Prostate gland (tissue), 2 donors: ENCODE measurements at regions not wholly inside any gene's neighbourhood (a gene's known extent, or its start where the extent isn't known, plus 50 kb on each side); places are given as distances from the start of the nearest gene placed in this dataset.

Source experiments
- DNase-seq: peaks from one replicate; pipeline ENCODE4 v3.0.0-alpha.2; 2019; ENCODE audit warnings: low spot score
- H3K27ac ChIP-seq, 2 donors: fragments of 200-600 bp; sonication (generic); 2 replicates each; pipeline ENCODE4 v1.5.1; 2017 to 2019
- H3K27me3 ChIP-seq: fragments of 200-600 bp; sonication (generic); replicated peaks from 2 replicates; pipeline ENCODE4 v1.5.1; 2019; ENCODE audit not compliant: insufficient read depth
- H3K36me3 ChIP-seq, 2 donors: fragments of 200-600 bp; sonication (generic); 1 replicate in 1 of 2; 2 replicates in 1 of 2; pipeline versions ENCODE4 v1.5.1 to v1.8.1; 2017 to 2019
- H3K4me1 ChIP-seq: fragments of 200-600 bp; sonication (generic); replicated peaks from 2 replicates; pipeline ENCODE4 v1.5.1; 2019
- H3K4me3 ChIP-seq, 2 donors: fragments of 200-600 bp; sonication (generic); 2 replicates each; pipeline ENCODE4 v1.5.1; 2017 to 2019
- H3K9me3 ChIP-seq: fragments of 200-600 bp; sonication (generic); 2 replicates; pipeline ENCODE4 v1.5.1; 2017
- CTCF ChIP-seq, 4 experiments: fragments of 200-600 bp in 2 of 4; fragments of 450-650 bp in 2 of 4; sonication (generic) in 2 of 4; IDR thresholded peaks; 1 replicate in 3 of 4; 2 replicates in 1 of 4; pipeline ENCODE4 v1.5.1; 2016 to 2019; ENCODE audit warnings: antibody characterized with exemption in 4 of 4, mild to moderate bottlenecking in 2 of 4, moderate library complexity in 2 of 4
- POLR2A ChIP-seq: fragments of 450-650 bp; IDR thresholded peaks from one replicate; pipeline ENCODE4 v1.6.1; 2016; ENCODE audit warnings: antibody characterized with exemption, mild to moderate bottlenecking
- POLR2AphosphoS5 ChIP-seq: sonication (generic); formaldehyde crosslinking; IDR thresholded peaks from one replicate; pipeline ENCODE4 v1.6.1; 2017; ENCODE audit warnings: antibody characterized with exemption
- WGBS: methylation state at CpG from one replicate; pipeline ENCODE4 v1.1.5; 2018; 5-methylcytosine and 5-hydroxymethylcytosine counted together
- intact Hi-C: fragments of 100-400 bp; cut with DNase I; formaldehyde crosslinking; loops from one replicate; pipeline ENCODE4 v1.14.2; 2022

GRCh38 chr18:60775978-60776377 is 403.4 kb upstream of the MC4R start:
- H3K9me3 ChIP-seq: no peaks in the 10 kb centered on the region
- H3K27me3 ChIP-seq: no peaks in the 10 kb centered on the region
- no peak for DNase-seq

DNA sequence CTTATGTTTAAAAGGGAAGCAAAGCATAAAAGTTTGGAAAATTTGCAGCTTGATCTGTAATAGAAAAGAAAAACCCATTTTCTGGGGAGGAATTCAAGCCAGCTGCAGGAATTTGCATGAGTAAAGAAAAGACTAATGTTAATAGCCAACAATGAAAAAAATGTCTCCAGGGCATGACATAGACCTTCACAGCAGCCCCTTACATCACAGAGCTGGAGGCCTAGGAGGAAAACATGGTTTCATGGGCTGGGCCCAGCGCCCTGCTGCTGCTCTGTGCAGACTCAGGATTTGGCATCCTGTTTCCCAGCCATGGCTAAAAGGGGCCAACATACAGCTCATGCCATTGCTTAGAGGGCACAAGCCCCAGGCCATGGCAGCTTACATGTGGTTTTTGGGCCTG is 411.6 kb upstream of the MC4R start:
- H3K4me3 ChIP-seq: no peak overlapping the region
- no peak overlapping the region for H3K27ac ChIP-seq
- TF ChIP-seq POLR2AphosphoS5 (no peak), POLR2A (no peak), CTCF (IDR thresholded peaks at IDR 0.05) (no peak)
- intact Hi-C loops: no loop called here
- 83% methylated on average over 1 of the region's 1 CpG for WGBS
- no peaks in the 10 kb centered on the region for H3K9me3 ChIP-seq
- H3K4me1 ChIP-seq: no peaks in the 10 kb centered on the region
- no peaks in the 10 kb centered on the region for H3K27me3 ChIP-seq
- H3K36me3 ChIP-seq: no peaks in the 10 kb centered on the region
- no peak for DNase-seq

More at GRCh38 chr18:60775978-60776377, 403.4 kb upstream of the MC4R start:
- no peaks in the 10 kb centered on the region for H3K4me1 ChIP-seq
- H3K27ac ChIP-seq: no peak overlapping the region
- H3K4me3 ChIP-seq: no peak overlapping the region
- no peaks in the 10 kb centered on the region for H3K36me3 ChIP-seq
- intact Hi-C loops: no loop called here
- TF ChIP-seq CTCF (IDR thresholded peaks at IDR 0.05): no peak
- WGBS: 100% methylated on average over 1 of the region's 1 CpG

- TF ChIP-seq POLR2A (no peak), POLR2AphosphoS5 (no peak), CTCF (IDR thresholded peaks at IDR 0.05) (no peak)
- Histone ChIP-seq H3K4me3 (no peak overlapping the region), H3K4me1 (no peaks in the 10 kb centered on the region), H3K36me3 (no peaks in the 10 kb centered on the region), H3K27ac (no peak overlapping the region), H3K9me3 (no peaks in the 10 kb centered on the region), H3K27me3 (no peaks in the 10 kb centered on the region)
- 71% methylated on average over 5 of the region's 5 CpGs for WGBS
- DNase-seq: no peak
- intact Hi-C loops: no loop called here
Observed at GRCh38 chr18:60794802-60795201, 422.2 kb upstream of the MC4R start.

- DNase-seq: no peak
- Histone ChIP-seq H3K27ac (no peak overlapping the region), H3K9me3 (no peaks in the 10 kb centered on the region), H3K27me3 (no peaks in the 10 kb centered on the region), H3K36me3 (no peaks in the 10 kb centered on the region), H3K4me1 (no peaks in the 10 kb centered on the region), H3K4me3 (no peak overlapping the region)
- TF ChIP-seq POLR2A (no peak), POLR2AphosphoS5 (no peak), CTCF (IDR thresholded peaks at IDR 0.05) (no peak)
- WGBS: 69% methylated on average over 3 of the region's 3 CpGs
- intact Hi-C loops: no loop called here
Observed at GRCh38 chr18:60804415-60804814, 431.8 kb upstream of the MC4R start.

- 89% methylated on average over 2 of the region's 2 CpGs for WGBS
- DNase-seq: no peak
- Histone ChIP-seq H3K9me3 (no peaks in the 10 kb centered on the region), H3K27me3 (no peaks in the 10 kb centered on the region), H3K4me1 (no peaks in the 10 kb centered on the region), H3K27ac (no peak overlapping the region), H3K4me3 (no peak overlapping the region), H3K36me3 (no peaks in the 10 kb centered on the region)
- TF ChIP-seq POLR2AphosphoS5 (no peak), CTCF (IDR thresholded peaks at IDR 0.05) (no peak), POLR2A (no peak)
- intact Hi-C loops: no loop called here
Observed at GRCh38 chr18:60809937-60810336, 437.4 kb upstream of the MC4R start.
